Left hindlimb (tissue), 1 donor: ENCODE measurements at regions not wholly inside any gene's neighbourhood (a gene's known extent, or its start where the extent isn't known, plus 50 kb on each side); places are given as distances from the start of the nearest gene placed in this dataset.

ENCODE experiments used
- DNase-seq: peaks from one replicate; pipeline ENCODE4 v3.0.0-alpha.2; 2018

- DNase-seq = no peak
Observed at GRCh38 chrX:8232406-8232805, 61.3 kb upstream of the VCX2 start.

- no peak for DNase-seq
Observed at GRCh38 chrX:8233091-8233490, 62.0 kb upstream of the VCX2 start.

- DNase-seq = no peak
Observed at GRCh38 chrX:8235026-8235425, 64.0 kb upstream of the VCX2 start.

GRCh38 chrX:8237718-8238117 lies 66.7 kb upstream of the VCX2 start:
- no peak for DNase-seq

- DNase-seq = no peak
Observed at GRCh38 chrX:8242431-8243020, 71.5 kb upstream of the VCX2 start.

GRCh38 chrX:8244301-8244700 lies 73.2 kb upstream of the VCX2 start:
- DNase-seq = no peak

- no peak for DNase-seq
Observed at GRCh38 chrX:8245411-8245810, 74.3 kb upstream of the VCX2 start.

- no peak for DNase-seq
Observed at GRCh38 chrX:8253096-8253495, 82.0 kb upstream of the VCX2 start.

- no peak for DNase-seq
Observed at GRCh38 chrX:8254401-8254800, 83.3 kb upstream of the VCX2 start.

- no peak for DNase-seq
Observed at GRCh38 chrX:8272821-8273220, 101.8 kb upstream of the VCX2 start.

GRCh38 chrX:8273451-8273895 lies 102.4 kb upstream of the VCX2 start:
- DNase-seq = no peak

- no peak for DNase-seq
Observed at GRCh38 chrX:8274170-8274569, 103.1 kb upstream of the VCX2 start.

- DNase-seq = no peak
Observed at GRCh38 chrX:8278557-8278956, 107.5 kb upstream of the VCX2 start.

- no peak for DNase-seq
Observed at GRCh38 chrX:8279323-8279722, 108.3 kb upstream of the VCX2 start.

GRCh38 chrX:8284131-8284530 lies 113.1 kb upstream of the VCX2 start:
- no peak for DNase-seq

GRCh38 chrX:8288590-8288989 lies 117.5 kb upstream of the VCX2 start:
- DNase-seq = no peak

GRCh38 chrX:8289523-8289922 lies 118.5 kb upstream of the VCX2 start:
- DNase-seq = no peak

- DNase-seq = peak; percentile 25
Observed at GRCh38 chrX:8297766-8298165, 126.7 kb upstream of the VCX2 start.

GRCh38 chrX:8304668-8305067 lies 133.6 kb upstream of the VCX2 start:
- no peak for DNase-seq

- no peak for DNase-seq
Observed at GRCh38 chrX:8305350-8305749, 134.3 kb upstream of the VCX2 start.

- DNase-seq = no peak
Observed at GRCh38 chrX:8306291-8306925, 135.3 kb upstream of the VCX2 start.

- no peak for DNase-seq
Observed at GRCh38 chrX:8310409-8310808, 139.3 kb upstream of the VCX2 start.

- no peak for DNase-seq
Observed at GRCh38 chrX:8313844-8314243, 142.8 kb upstream of the VCX2 start.

- no peak for DNase-seq
Observed at GRCh38 chrX:8314881-8315280, 143.8 kb upstream of the VCX2 start.

- DNase-seq = no peak
Observed at GRCh38 chrX:8319359-8319758, 145.3 kb upstream of the VCX3B start.
